Gastroesophageal sphincter (tissue), 3 donors: ENCODE measurements at regions not wholly inside any gene's neighbourhood (a gene's known extent, or its start where the extent isn't known, plus 50 kb on each side); places are given as distances from the start of the nearest gene placed in this dataset.

Experiments used
- CTCF ChIP-seq, 4 experiments: fragments of 200-600 bp in 2 of 4; fragments of 450-650 bp in 2 of 4; sonication (generic) in 1 of 4; IDR thresholded peaks; one replicate each; pipeline ENCODE4 v1.5.1; 2017 to 2019; ENCODE audit warnings: antibody characterized with exemption in 4 of 4, mild to moderate bottlenecking in 2 of 4, moderate library complexity in 2 of 4
- POLR2AphosphoS5 ChIP-seq: sonication (generic); formaldehyde crosslinking; IDR thresholded peaks from one replicate; pipeline ENCODE4 v1.6.1; 2017; ENCODE audit warnings: antibody characterized with exemption

GRCh38 chr15:97401970-97402369 is 558.5 kb upstream of the ARRDC4 start:
- TF ChIP-seq CTCF (IDR thresholded peaks at IDR 0.05) (no peak), POLR2AphosphoS5 (no peak)
